NCI-H446 (cell line): ENCODE measurements at regions not wholly inside any gene's neighbourhood (a gene's known extent, or its start where the extent isn't known, plus 50 kb on each side); places are given as distances from the start of the nearest gene placed in this dataset.
"Not testable (repeated sequence)": the region's sequence is repeated elsewhere in the genome, so short reads cannot be mapped to it uniquely, and the experiment has no call there.

ENCODE experiments used
- DNase-seq, 2 experiments: peaks; one replicate each; lab custom pipeline; 2025; lab: John Stamatoyannopoulos, UW

GRCh38 chr2:76170856-76171255, 460.1 kb upstream of the GCFC2 start:
- no peak for DNase-seq

GRCh38 chr2:76170009-76170384, 459.3 kb upstream of the GCFC2 start:
- DNase-seq = no peak

DNA sequence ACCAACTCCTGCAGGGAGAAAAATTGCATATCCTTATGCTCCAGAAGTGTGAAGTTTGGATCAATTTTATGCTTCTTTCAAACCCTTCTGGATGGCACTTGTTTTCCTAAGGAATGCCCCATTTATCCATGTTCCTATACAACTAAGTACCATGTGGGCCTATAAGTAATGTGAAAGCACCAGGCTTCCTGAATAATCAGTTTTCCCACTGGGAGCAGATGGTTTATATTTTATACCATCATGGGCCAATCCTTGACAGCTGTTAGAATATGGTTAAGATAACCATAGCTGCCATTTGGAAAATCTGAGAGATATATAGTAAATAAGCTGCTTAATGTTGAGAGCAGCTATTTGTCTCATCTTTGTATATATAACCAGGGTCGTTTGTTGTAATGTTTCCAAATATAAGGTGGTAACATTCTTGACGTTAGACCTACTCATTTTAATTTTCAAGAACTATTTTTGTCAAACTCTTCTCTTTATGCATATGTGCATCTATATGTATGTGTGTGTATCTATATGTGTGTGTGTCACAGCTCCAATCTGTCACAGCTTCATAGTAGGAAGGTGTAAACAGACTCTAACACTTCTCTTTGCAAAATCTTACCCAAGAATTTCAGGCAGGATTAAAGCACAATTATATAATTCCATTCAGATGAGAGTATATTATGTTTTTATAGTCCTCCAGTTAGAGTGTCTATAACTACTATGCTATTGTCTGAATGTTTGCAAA, 458.7 kb upstream of the GCFC2 start:
- no peak for DNase-seq

DNA sequence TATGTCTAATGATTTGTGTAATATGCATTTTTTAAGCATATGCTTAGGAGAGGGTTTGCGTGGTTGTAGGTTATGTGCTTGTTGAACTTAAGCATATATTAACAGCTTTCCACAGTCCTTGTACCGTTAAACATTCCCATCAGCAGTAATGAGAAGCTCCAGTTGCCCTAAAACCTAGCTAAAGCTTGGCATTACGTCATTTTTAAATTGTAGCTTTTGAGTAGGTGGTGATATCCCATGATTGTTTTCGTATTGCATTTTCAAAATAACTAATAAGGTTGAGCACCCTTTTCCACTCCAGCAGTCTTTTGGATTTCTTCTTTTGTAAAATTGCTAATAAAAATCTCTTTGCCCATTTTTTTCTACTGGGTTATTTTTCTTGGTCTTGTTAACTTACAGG, 453.1 kb upstream of the GCFC2 start:
- DNase-seq = no peak

DNA sequence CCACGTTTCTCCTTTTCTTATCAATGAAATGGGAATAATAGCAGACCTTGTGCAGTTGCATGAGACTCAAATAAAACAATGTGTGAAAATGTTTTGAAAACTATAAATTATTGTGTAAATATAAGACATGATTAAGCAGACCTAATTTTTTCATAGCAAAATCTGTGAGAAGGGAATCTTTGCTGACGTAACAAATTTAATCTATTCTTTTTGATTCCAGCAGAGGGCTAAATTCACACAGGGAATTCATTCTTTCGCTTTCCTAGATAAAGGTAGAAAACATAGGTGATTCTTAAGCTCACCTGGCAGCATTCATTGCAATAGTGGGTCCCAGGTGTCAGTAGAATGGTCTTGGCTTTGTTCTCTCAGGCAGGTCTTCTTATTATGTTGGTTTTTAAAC, 450.0 kb upstream of the GCFC2 start:
- no peak for DNase-seq

DNA sequence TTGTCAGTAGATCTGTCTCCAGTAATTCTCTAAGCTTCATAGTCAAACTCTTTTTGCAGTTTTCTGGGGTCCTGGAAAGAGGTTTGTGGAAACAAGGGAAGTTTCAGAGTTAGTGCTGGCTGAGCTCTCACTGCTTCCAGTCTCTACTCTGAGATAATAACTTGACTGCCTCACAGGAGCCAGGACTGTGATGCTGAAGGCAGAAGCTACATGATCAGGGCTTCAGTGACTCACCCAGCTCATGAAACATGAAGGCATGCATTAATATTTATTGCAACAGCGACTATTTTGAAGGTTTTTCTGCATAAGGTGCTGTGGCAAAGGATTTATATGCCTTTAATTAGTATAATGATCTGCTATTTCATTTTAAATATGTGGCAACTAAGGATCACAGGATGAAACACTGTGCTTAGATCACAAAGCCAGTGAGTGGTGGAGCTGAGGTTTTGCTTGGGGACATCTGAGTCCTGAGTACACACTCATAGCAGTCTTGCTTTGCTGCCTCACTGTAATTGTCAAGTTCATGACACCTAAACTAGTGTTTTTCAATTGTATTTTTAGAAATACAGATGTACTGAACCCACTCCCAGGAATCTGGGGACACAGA, 448.4 kb upstream of the GCFC2 start:
- DNase-seq = no peak

GRCh38 chr2:76157531-76157930, 446.8 kb upstream of the GCFC2 start:
- DNase-seq = no peak

DNA sequence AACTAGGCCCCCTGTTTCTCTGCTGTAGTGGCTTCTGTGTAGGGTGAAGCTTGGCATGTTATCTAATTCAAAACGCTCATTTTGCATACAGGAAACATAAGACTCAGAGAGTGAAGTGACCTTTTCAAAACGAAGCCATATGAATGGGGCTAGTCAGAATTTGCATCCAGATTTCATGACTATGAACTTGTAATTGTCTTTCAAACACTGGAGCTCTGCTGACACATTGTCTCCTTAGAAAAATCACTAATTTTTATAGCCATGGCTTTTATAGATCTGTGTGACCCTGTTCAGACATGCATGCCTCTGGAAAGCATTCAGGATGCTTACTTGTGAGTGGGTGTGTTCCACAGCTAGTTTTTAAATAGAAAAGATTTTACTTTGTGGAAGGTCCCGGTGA, 444.3 kb upstream of the GCFC2 start:
- DNase-seq = no peak

DNA sequence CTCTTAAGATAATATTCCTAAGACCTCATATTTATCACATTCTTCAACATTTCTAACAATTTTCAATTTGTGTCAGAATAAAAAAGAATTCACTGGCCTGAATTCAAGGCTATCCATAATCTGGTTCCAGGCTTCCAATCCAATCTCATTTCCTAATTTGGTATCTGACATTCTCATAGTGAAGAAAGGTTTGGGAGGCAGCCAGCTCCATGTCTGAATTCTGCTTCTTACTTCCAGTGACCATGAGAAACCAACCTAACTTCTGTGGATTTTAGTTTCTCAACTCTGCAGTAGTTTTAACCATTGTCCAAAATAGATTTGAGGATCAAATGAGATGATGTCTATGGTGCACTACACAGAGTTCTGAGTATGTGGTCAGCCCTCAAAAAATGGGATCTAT, 439.1 kb upstream of the GCFC2 start:
- DNase-seq = no peak

GRCh38 chr2:76139303-76139702, 428.6 kb upstream of the GCFC2 start:
- not testable (repeated sequence) for DNase-seq

GRCh38 chr2:76128622-76129021, 417.9 kb upstream of the GCFC2 start:
- DNase-seq = no peak

GRCh38 chr2:76120176-76120575, 409.5 kb upstream of the GCFC2 start:
- no peak for DNase-seq

- no peak for DNase-seq
Measured at GRCh38 chr2:76089683-76090082, 379.0 kb upstream of the GCFC2 start.

- DNase-seq = no peak
Measured at GRCh38 chr2:76083248-76083647, 372.5 kb upstream of the GCFC2 start.

GRCh38 chr2:76082509-76082908, 371.8 kb upstream of the GCFC2 start:
- DNase-seq = no peak

DNA sequence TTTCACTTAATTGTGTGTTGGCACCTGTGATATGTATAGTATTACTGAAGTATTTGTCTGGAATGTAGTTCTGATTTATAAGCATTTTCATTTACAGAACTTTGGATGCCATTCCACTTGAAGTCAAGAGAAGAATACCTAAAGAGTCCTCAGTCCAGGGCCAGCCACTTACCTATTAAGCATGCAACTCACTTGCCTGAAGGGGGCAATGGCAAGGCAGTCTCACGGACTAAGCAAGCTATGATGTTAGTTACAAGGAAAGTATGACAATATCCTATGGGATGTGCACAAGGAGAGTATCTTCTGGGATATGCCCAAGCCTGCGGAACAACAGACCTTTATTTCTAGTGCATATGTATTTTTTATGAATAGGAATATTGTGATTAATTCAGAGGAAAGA, 369.4 kb upstream of the GCFC2 start:
- DNase-seq = no peak

DNA sequence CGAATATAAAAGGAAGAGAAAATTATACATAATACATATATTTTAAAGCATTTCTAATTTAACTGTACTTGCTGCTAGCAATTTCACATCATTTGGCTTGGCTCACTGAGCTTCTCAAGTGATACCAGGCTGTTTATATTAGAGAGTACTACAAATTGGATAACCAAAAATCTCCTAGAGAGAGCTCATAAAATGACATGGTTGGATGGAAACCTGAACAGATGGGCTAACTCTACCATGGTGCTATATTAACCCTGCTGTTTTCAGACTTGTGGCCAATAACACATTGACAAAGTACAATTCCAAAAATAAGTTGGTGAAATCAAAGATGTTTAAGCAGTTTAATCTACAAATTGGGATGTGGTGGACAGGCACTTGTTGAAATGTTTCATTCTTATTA, 364.4 kb upstream of the GCFC2 start:
- DNase-seq = no peak

- no peak for DNase-seq
Measured at GRCh38 chr2:76073992-76074604, 363.4 kb upstream of the GCFC2 start.

- DNase-seq = no peak
Measured at GRCh38 chr2:76050196-76050595, 339.5 kb upstream of the GCFC2 start.

GRCh38 chr2:76044701-76045100, 334.0 kb upstream of the GCFC2 start:
- no peak for DNase-seq

GRCh38 chr2:76039505-76039904, 328.8 kb upstream of the GCFC2 start:
- no peak for DNase-seq

DNA sequence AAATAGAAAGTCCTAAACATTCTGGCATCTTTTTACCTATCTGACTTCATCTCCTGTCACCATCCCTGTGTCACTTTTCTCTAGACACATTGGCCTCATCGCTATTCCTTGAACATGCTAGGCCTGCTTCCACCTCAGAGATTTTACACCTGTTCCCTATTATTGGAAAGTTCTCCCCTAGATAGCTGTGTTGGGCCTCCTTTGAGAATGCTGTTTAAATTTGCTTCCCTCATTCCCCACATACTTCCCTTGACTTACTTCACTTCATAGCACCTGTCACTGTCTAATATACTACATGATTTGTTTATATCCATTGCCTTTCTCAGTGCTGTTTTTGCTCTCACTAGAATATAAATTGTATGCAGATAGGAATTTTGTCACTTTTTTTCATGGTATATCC, 317.0 kb upstream of the GCFC2 start:
- DNase-seq = no peak

- DNase-seq = no peak
Measured at GRCh38 chr2:76019128-76019527, 308.4 kb upstream of the GCFC2 start.

GRCh38 chr2:76009484-76009883, 298.8 kb upstream of the GCFC2 start:
- DNase-seq = no peak
